SW480 (cell line): ENCODE measurements at regions not wholly inside any gene's neighbourhood (a gene's known extent, or its start where the extent isn't known, plus 50 kb on each side); places are given as distances from the start of the nearest gene placed in this dataset.
"Not testable (repeated sequence)": the region's sequence is repeated elsewhere in the genome, so short reads cannot be mapped to it uniquely, and the experiment has no call there.

ENCODE experiments used
- DNase-seq: peaks from one replicate; pipeline ENCODE4 v3.0.0-alpha.2; 2016; ENCODE audit warnings: low spot score

- no peak for DNase-seq
Measured at GRCh38 chr1:58933599-58933926, 149.7 kb upstream of the JUN start.

- DNase-seq: no peak
Measured at GRCh38 chr1:58934706-58935105, 150.9 kb upstream of the JUN start.

- no peak for DNase-seq
Measured at GRCh38 chr1:58936973-58937372, 153.1 kb upstream of the JUN start.

GRCh38 chr1:58939146-58939545 lies 155.3 kb upstream of the JUN start:
- DNase-seq: no peak

DNA sequence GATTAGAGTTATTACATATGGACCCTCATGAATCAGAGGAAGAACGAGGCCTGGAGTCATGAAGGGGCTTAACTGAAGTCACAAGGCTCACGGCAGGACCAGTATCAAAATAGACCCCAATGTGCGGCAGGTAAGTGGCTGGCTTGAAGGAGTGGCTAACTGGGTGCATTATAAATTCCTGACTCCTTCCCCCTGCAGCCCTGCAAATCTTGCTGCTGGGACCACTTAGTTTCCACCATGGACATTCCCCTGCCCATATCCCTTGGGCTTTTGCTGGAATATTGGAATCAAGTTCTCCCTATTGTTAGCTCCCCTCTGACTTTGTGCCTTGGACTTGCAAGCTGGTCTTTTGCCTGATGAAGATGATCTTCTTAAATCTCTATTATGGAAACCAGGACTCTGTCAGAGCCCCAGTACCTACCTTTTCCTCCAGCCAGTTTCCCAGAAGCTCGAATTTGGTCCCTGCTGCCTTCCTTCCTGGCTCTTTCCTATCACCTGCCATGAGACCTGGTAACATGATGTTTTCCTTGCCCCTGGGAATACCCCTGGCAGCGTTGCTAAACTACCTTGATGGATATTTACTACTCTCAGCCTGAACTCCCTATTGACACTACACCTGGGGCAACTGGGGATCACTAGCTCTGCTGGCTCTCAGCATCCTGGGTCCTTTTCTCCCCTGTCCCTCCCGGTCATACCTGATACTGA lies 156.0 kb upstream of the JUN start:
- DNase-seq: no peak

DNA sequence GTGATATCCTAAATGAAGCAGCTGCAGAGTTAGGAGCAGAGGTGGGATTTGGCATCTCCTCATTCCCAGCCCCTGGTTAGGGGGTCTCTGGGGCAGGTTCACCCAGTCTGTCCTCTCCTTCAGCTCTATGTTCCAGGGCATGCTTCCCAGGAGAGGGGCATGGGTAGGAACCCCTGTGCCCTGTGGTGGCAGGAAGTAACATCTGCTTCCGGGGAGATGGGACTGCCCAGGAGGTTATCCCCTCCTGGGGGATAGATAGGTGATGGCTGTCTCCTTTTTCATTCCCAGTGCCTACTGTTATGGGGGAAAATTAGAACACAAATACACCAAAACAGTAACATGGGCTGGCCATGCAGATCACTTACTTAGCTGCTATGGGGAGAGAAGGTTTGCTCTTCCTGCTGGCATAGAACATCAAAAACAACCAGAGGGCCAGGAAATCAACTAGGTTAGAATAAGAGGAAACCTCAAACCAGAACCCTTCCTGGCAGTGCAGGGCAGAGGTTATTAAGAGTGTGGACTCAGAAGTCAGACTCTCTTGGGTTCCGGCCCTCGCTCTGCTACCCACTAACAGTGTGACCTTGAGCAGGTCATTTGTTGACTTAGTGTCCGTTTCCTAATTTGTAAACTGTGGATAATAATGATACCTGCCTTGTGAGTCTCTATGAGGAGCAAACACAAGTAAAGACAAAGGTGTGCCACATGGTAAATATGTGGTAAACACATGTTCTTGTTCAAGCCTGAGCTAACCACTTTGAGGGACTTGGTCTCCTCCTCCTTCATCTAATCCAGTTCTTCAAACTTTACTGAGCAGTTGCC lies 157.8 kb upstream of the JUN start:
- no peak for DNase-seq

GRCh38 chr1:58942759-58943191 lies 158.9 kb upstream of the JUN start:
- no peak for DNase-seq

GRCh38 chr1:58943776-58944175 lies 159.9 kb upstream of the JUN start:
- no peak for DNase-seq

DNA sequence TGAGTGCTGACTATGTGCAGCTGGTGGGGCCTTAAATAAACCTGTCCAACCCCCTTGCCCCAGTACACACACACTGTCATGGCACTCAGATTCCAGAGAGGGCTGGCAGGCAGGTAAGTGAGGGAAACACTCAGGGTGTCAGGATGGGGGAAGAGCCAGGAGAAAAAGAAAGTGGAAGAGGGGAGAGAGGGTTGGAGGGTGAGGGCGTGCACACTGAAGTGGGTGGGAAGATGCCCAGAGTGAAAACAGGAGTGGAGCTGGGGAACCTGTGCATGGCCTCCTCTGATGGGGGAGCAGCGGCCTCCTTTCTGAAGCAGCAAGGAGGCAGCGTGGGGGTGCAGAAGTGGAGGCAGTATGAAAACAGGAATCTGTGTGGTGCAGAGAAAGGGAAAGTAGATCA lies 160.6 kb upstream of the JUN start:
- no peak for DNase-seq

GRCh38 chr1:58946390-58946789 lies 162.5 kb upstream of the JUN start:
- no peak for DNase-seq

GRCh38 chr1:58948671-58949070 lies 164.8 kb upstream of the JUN start:
- DNase-seq: no peak

DNA sequence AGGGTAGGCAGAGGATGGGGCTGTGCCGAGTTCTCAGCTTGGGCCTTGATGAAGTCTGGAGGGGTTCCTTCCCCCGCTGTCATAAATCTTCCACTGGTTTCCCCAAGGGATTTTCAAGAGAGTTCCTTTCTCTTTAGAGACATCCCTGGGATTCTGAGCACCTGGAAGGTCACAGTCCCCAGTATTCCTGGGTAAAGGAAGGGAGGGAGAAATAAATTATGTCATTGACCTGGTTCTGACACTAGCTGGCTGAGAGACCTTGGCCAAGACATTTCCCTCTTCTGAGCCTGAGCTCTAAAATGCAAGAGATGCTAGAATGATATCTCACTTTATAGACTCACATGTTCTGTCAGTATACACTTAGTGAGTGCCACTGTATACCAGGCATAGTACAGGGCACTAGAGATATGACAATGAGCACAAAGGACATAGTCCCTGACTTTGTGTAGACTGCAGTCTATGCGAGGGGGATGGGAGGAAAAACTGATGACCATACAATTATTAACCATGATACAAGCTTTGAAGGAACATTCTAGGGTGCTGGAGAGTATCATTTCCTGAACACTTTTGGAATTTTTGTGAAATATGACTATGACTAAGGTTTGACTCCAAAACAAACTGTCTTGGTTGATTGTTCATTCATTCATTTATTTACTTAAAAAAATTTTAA lies 165.8 kb upstream of the JUN start:
- no peak for DNase-seq

DNA sequence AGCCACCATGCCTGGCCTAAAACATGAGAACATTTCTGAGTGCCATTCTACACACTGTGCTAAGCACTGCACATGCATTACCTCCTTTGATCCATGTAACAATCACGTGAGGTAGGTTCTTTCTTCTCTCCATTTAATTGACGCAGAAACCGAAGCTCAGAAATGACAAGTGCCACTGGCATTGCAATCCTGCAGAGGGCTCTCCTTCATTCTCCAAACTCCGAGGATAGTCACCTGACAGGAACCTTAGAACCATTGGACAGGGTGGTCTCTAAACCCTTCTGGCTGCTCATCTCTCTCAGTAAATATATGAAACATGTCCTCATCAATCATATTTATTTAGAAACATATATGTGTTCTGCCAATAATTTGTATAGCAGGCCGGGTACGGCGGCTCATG lies 167.1 kb upstream of the JUN start:
- no peak for DNase-seq

DNA sequence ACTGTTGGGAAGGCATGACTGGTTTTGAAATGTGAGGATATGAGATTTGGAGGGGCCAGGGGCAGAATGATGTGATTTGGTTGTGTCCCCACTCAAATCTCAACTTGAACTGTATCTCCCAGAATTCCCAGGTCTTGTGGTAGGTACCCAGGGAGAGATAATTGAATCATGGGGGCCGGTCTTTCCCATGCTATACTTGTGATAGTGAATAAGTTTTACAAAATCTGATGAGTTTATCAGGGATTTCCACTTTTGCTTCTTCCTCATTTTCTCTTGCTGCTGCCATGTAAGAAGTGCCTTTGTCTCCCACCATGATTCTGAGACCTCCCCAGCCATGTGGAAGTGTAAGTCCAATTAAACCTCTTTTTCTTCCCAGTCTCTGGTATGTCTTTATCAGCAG lies 170.1 kb upstream of the JUN start:
- not testable (repeated sequence) for DNase-seq

DNA sequence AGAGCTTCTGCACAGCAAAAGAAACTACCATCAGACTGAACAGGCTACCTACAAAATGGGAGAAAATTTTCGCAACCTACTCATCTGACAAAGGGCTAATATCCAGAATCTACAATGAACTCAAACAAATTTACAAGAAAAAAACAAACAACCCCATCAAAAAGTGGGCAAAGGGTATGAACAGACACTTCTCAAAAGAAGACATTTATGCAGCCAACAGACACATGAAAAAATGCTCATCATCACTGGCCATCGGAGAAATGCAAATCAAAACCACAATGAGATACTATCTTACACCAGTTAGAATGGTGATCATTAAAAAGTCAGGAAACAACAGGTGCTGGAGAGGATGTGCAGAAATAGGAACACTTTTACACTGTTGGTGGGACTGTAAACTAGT lies 179.4 kb upstream of the JUN start:
- DNase-seq: not testable (repeated sequence)

- DNase-seq: no peak
Measured at GRCh38 chr1:58964428-58964827, 180.6 kb upstream of the JUN start.

GRCh38 chr1:58964880-58965279 lies 181.0 kb upstream of the JUN start:
- no peak for DNase-seq

GRCh38 chr1:58966103-58966916 lies 182.5 kb upstream of the JUN start:
- no peak for DNase-seq

GRCh38 chr1:58966917-58967740 lies 183.3 kb upstream of the JUN start:
- DNase-seq: no peak

DNA sequence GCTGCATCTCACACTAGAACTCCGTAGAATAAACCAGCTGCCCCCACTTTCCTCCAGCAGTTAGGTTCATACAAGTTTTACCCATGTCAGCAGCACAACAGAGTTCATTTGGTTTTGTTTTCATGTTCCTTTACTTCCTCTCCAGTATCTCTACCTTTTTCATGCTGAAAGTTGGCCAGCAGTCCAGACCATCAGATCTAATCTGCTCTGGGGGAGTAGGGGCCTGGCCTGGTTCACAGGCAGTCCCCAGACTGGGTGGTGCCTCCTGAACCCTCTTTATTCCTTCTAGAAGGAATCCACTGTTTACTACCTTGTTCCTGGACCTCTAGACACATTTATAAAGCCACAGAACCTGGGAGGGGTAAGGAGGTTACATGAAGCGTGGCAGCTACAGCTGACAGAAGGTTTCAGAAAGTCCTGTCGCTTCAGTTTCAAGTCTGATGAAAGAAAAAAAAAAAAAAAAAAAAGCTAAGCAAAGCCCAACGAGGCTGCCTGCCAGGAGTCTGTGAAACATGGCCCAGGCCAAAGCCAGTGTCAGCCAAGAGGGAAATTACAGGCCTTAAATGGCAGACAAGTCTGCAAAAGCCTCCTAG lies 184.6 kb upstream of the JUN start:
- DNase-seq: no peak

DNA sequence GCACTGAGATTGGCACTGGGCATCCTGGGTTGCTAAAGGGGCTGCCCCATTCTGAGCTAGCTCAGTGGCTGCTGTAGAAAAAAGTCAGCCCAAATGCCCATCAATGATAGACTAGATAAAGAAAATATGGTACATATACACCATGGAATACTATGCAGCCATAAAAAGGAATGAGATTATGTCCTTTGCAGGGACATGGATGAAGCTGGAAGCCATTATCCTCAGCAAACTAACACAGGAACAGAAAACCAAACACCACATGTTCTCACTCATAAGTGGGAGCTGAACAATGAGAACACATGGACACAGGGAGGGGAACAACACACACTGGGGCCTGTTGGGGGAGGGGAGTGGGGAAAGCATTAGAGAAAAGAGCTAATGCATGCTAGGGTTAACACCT lies 185.3 kb upstream of the JUN start:
- DNase-seq: not testable (repeated sequence)
